Erythroblast (primary cell): ENCODE measurements at regions not wholly inside any gene's neighbourhood (a gene's known extent, or its start where the extent isn't known, plus 50 kb on each side); places are given as distances from the start of the nearest gene placed in this dataset.

Experiments used
- GATA1 ChIP-seq: IDR thresholded peaks from 2 replicates; pipeline ENCODE4 v1.6.1; 2011; ENCODE audit warnings: low read depth, mild to moderate bottlenecking, control low read depth, low read length, moderate library complexity
- POLR2A ChIP-seq: IDR thresholded peaks from 2 replicates; pipeline ENCODE4 v1.6.1; 2011; ENCODE audit warnings: mild to moderate bottlenecking, low read length

DNA sequence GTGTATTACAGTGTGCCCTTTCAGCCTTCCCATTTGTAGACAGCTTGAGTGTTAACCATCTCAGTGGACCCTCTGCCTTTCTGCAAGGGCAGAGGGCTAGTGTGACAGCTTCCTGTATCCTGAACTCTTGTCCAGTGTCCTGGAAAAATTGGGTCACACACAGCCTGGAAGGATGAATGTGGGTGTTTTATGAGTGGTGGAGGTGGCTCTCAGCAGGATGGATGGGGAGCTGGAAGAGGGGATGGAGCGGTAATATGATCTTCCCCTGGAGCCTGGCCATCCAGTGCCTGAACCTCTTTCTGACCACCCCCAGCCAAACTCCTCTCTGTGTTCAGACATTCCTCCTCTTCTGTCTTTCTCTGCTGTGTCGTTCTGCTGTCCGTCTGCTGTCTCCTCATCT, 113.0 kb downstream of the KIF4B start:
- TF ChIP-seq POLR2A = no peak
- no peak for TF ChIP-seq GATA1
